H1 (cell line): ENCODE measurements at regions not wholly inside any gene's neighbourhood (a gene's known extent, or its start where the extent isn't known, plus 50 kb on each side); places are given as distances from the start of the nearest gene placed in this dataset.

Experiments
- CTCF ChIA-PET: fragments of 300-600 bp; sonication (Branson Sonifier 250); formaldehyde crosslinking; loops from one replicate; lab custom pipeline; 2021; ENCODE audit not compliant: partially characterized antibody; lab: Charles Lee
- POLR2A ChIA-PET: fragments of 300-600 bp; sonication (Branson Sonifier 250); formaldehyde crosslinking; loops from one replicate; lab custom pipeline; 2021; ENCODE audit warnings: inconsistent platforms; ENCODE audit not compliant: partially characterized antibody; lab: Charles Lee
- DNase-seq, 2 experiments: peaks; one replicate each; pipeline versions ENCODE4 v3.0.0 to v3.0.0-alpha.2; 2010 to 2022; ENCODE audit warnings: low spot score in 2 of 2, low read depth in 1 of 2, mixed read lengths in 1 of 2
- FAIRE-seq: peaks from 2 replicates; lab custom pipeline; 2011; peaks lifted over from hg19 to GRCh38; lab: Jason Lieb, UNC
- H2AFZ ChIP-seq: 2 replicates; pipeline ENCODE4 v1.8.1; 2012; ENCODE audit warnings: low read length, inconsistent platforms
- H2AK5ac ChIP-seq: 2 replicates; pipeline ENCODE4 v1.6.1; 2013; ENCODE audit warnings: low read depth, low read length
- H2BK120ac ChIP-seq: replicated peaks from 2 replicates; pipeline ENCODE3; 2013; ENCODE audit warnings: low read depth, low read length, inconsistent platforms
- H2BK12ac ChIP-seq: 2 replicates; pipeline ENCODE4 v1.6.1; 2013; ENCODE audit warnings: low read depth, low read length
- H2BK15ac ChIP-seq: 2 replicates; pipeline ENCODE4 v1.6.1; 2013; ENCODE audit warnings: low read length
- H2BK20ac ChIP-seq: 2 replicates; pipeline ENCODE4 v1.6.1; 2013; ENCODE audit warnings: low read length
- H2BK5ac ChIP-seq: 2 replicates; pipeline ENCODE4 v1.6.1; 2013; ENCODE audit warnings: low read depth, low read length
- H3K14ac ChIP-seq: 2 replicates; pipeline ENCODE4 v1.6.1; 2013; ENCODE audit warnings: inconsistent platforms; ENCODE audit not compliant: insufficient read length
- H3K18ac ChIP-seq: 2 replicates; pipeline ENCODE4 v1.6.1; 2013; ENCODE audit warnings: low read length; ENCODE audit errors: extremely low read depth
- H3K23ac ChIP-seq: 2 replicates; pipeline ENCODE4 v1.6.1; 2013; ENCODE audit warnings: inconsistent platforms; ENCODE audit not compliant: insufficient read length
- H3K23me2 ChIP-seq: 2 replicates; pipeline ENCODE4 v1.6.1; 2013; ENCODE audit warnings: low read depth, low read length
- H3K27ac ChIP-seq: 2 replicates; pipeline ENCODE4 v1.6.1; 2011; ENCODE audit warnings: low read depth, low read length, inconsistent platforms
- H3K27me3 ChIP-seq, 4 experiments: replicated peaks in 1 of 4; 1 replicate in 1 of 4; 2 replicates in 3 of 4; pipeline versions ENCODE4 v1.6.1 to v1.8.1; 2011 to 2013; ENCODE audit warnings: low read length in 3 of 4, mild to moderate bottlenecking in 3 of 4, inconsistent platforms in 2 of 4, mixed read lengths in 2 of 4, moderate library complexity in 1 of 4; ENCODE audit not compliant: control insufficient read depth in 3 of 4, insufficient read depth in 3 of 4; ENCODE audit errors: extremely low read depth in 1 of 4
- H3K36me3 ChIP-seq, 4 experiments: 2 replicates each; pipeline versions ENCODE4 v1.6.1 to v1.8.1; 2011 to 2013; ENCODE audit warnings: mild to moderate bottlenecking in 4 of 4, low read length in 3 of 4, moderate library complexity in 2 of 4, control low read depth in 1 of 4, inconsistent platforms in 1 of 4; ENCODE audit not compliant: insufficient read depth in 4 of 4, control insufficient read depth in 2 of 4
- H3K4ac ChIP-seq: replicated peaks from 2 replicates; pipeline ENCODE3; 2013; ENCODE audit warnings: low read length, low read depth, mixed read lengths, inconsistent platforms; ENCODE audit not compliant: insufficient read length
- H3K4me1 ChIP-seq, 4 experiments: replicated peaks in 1 of 4; 1 replicate in 1 of 4; 2 replicates in 3 of 4; pipeline versions ENCODE4 v1.6.1 to v1.8.1; 2011 to 2013; ENCODE audit warnings: low read length in 3 of 4, inconsistent platforms in 2 of 4, mixed read lengths in 1 of 4; ENCODE audit not compliant: insufficient read depth in 4 of 4, control insufficient read depth in 3 of 4
- H3K4me2 ChIP-seq, 2 experiments: 2 replicates each; pipeline versions ENCODE4 v1.6.1 to v1.8.1; 2011 to 2013; ENCODE audit warnings: low read depth in 2 of 2, low read length in 2 of 2, control low read depth in 1 of 2, inconsistent platforms in 1 of 2, mild to moderate bottlenecking in 1 of 2; ENCODE audit not compliant: insufficient read depth in 1 of 2
- H3K4me3 ChIP-seq, 4 experiments: fragments of 200-600, 300-600 bp in 1 of 4; sonication (generic), shearing (Covaris generic), sonication (Bioruptor Twin) in 1 of 4; 2 replicates each; pipeline versions ENCODE4 v1.5.1 to v1.8.1; 2011 to 2016; ENCODE audit warnings: low read length in 4 of 4, low read depth in 3 of 4, control low read depth in 2 of 4, inconsistent platforms in 2 of 4, mild to moderate bottlenecking in 2 of 4, mixed read lengths in 1 of 4, moderate library complexity in 1 of 4; ENCODE audit not compliant: insufficient read depth in 2 of 4; ENCODE audit errors: extremely low read depth in 1 of 4
- H3K56ac ChIP-seq: replicated peaks from 2 replicates; pipeline ENCODE3; 2013; ENCODE audit warnings: low read depth, mild to moderate bottlenecking, mixed read lengths, low read length, inconsistent platforms; ENCODE audit not compliant: insufficient read length
- H3K79me1 ChIP-seq: 2 replicates; pipeline ENCODE4 v1.6.1; 2013; ENCODE audit warnings: low read depth, low read length, control low read depth
- H3K79me2 ChIP-seq, 2 experiments: 2 replicates each; pipeline versions ENCODE4 v1.6.1 to v1.8.1; 2012 to 2013; ENCODE audit warnings: low read length in 2 of 2, mild to moderate bottlenecking in 2 of 2, inconsistent platforms in 1 of 2; ENCODE audit not compliant: insufficient read depth in 2 of 2, control insufficient read depth in 1 of 2
- H3K9ac ChIP-seq, 4 experiments: replicated peaks in 1 of 4; 1 replicate in 1 of 4; 2 replicates in 3 of 4; pipeline versions ENCODE4 v1.6.1 to v1.8.1; 2011 to 2013; ENCODE audit warnings: low read depth in 3 of 4, low read length in 3 of 4, control low read depth in 2 of 4, mild to moderate bottlenecking in 2 of 4, moderate library complexity in 2 of 4, inconsistent platforms in 1 of 4; ENCODE audit errors: extremely low read depth in 1 of 4
- H3K9me3 ChIP-seq, 2 experiments: 2 replicates each; pipeline versions ENCODE4 v1.6.1 to v1.8.1; 2012 to 2013; ENCODE audit warnings: mild to moderate bottlenecking in 2 of 2, moderate library complexity in 2 of 2, control low read depth in 1 of 2, inconsistent platforms in 1 of 2, low read depth in 1 of 2, low read length in 1 of 2, mixed read lengths in 1 of 2; ENCODE audit not compliant: insufficient read depth in 2 of 2
- H4K20me1 ChIP-seq, 2 experiments: replicated peaks in 1 of 2; 2 replicates each; pipeline versions ENCODE3 to v1.8.1; 2011 to 2013; ENCODE audit warnings: inconsistent platforms in 2 of 2, low read length in 2 of 2, mild to moderate bottlenecking in 1 of 2; ENCODE audit not compliant: insufficient read depth in 2 of 2, control insufficient read depth in 1 of 2
- H4K5ac ChIP-seq: 2 replicates; pipeline ENCODE4 v1.6.1; 2013; ENCODE audit warnings: low read length, low read depth, mixed read lengths, inconsistent platforms; ENCODE audit not compliant: insufficient read length
- H4K8ac ChIP-seq: 2 replicates; pipeline ENCODE4 v1.8.0; 2013; ENCODE audit warnings: mild to moderate bottlenecking, moderate library complexity, low read length, inconsistent platforms; ENCODE audit not compliant: insufficient read depth; ENCODE audit errors: extremely low read depth
- H4K91ac ChIP-seq: replicated peaks from 2 replicates; pipeline ENCODE3; 2013; ENCODE audit warnings: low read length, mixed read lengths, inconsistent platforms; ENCODE audit not compliant: insufficient read length
- CTBP2 ChIP-seq: IDR thresholded peaks from 2 replicates; pipeline ENCODE4 v1.7.0; 2011; ENCODE audit warnings: borderline replicate concordance, mild to moderate bottlenecking, moderate library complexity, mixed read lengths, low read length; ENCODE audit not compliant: insufficient read depth, insufficient read length
- EP300 ChIP-seq, 2 experiments: IDR thresholded peaks; 1 replicate in 1 of 2; 2 replicates in 1 of 2; pipeline ENCODE4 v1.6.1; 2011 to 2012; ENCODE audit warnings: low read depth in 2 of 2, low read length in 2 of 2, mild to moderate bottlenecking in 2 of 2, borderline replicate concordance in 1 of 2, inconsistent platforms in 1 of 2, moderate library complexity in 1 of 2
- GTF2F1 ChIP-seq: IDR thresholded peaks from 2 replicates; pipeline ENCODE4 v1.6.1; 2012; ENCODE audit warnings: low read depth, low read length, improper control_type of control experiment, borderline replicate concordance
- SIN3A ChIP-seq, 2 experiments: IDR thresholded peaks in 1 of 2; conservative IDR thresholded peaks in 1 of 2; 2 replicates each; pipeline ENCODE4 v1.6.1; 2011 to 2012; ENCODE audit warnings: low read length in 2 of 2, improper control_type of control experiment in 1 of 2, low read depth in 1 of 2, mild to moderate bottlenecking in 1 of 2
- whole genome bisulfite sequencing, 2 experiments: shearing (Covaris generic) in 1 of 2; methylation state at CpG; one replicate each; pipeline versions ENCODE4 v1.1.6 to v1.1.7; 2013 to 2015; ENCODE audit warnings: low lambda C conversion rate in 2 of 2, mixed read lengths in 2 of 2, inconsistent platforms in 1 of 2, low coverage in 1 of 2, missing lambda C conversion rate in 1 of 2; ENCODE audit not compliant: insufficient replicate concordance in 2 of 2, insufficient coverage in 1 of 2, insufficient read length in 1 of 2; ENCODE audit errors: extremely low coverage in 1 of 2, missing lambda C conversion rate in 1 of 2; 5-methylcytosine and 5-hydroxymethylcytosine counted together

- Histone ChIP-seq H3K23me2 (no peaks in the 10 kb centered on the region), H3K4ac (no peak overlapping the region), H3K18ac (no peak overlapping the region), H4K20me1 (no peaks in the 10 kb centered on the region), H3K36me3 (no peaks in the 10 kb centered on the region), H3K79me2 (no peaks in the 10 kb centered on the region), H3K56ac (no peak overlapping the region), H2BK120ac (no peak overlapping the region), H3K4me2 (no peak overlapping the region), H3K14ac (no peak overlapping the region), H3K27ac (no peak overlapping the region), H2AFZ (no peak overlapping the region), H2BK5ac (no peak overlapping the region), H3K4me3 (no peak overlapping the region), H3K9me3 (no peaks in the 10 kb centered on the region), H2BK15ac (no peak overlapping the region), H4K8ac (no peak overlapping the region), H2BK12ac (no peak overlapping the region), H3K79me1 (no peaks in the 10 kb centered on the region), H2BK20ac (no peak overlapping the region), H3K27me3 (no peaks in the 10 kb centered on the region), H3K9ac (no peak overlapping the region), H4K91ac (no peak overlapping the region), H2AK5ac (no peak overlapping the region), H4K5ac (no peak overlapping the region), H3K4me1 (no peaks in the 10 kb centered on the region), H3K23ac (no peak overlapping the region)
- no peak for FAIRE-seq
- TF ChIP-seq GTF2F1 (no peak), SIN3A (conservative IDR thresholded peaks at IDR 0.05 in 1 of 2, IDR thresholded peaks at IDR 0.05 in 1 of 2; ENCODE audit: low read depth in 1 of 2, low read length in 2 of 2) (no peak), CTBP2 (no peak), EP300 (IDR thresholded peaks at IDR 0.05; ENCODE audit: borderline replicate concordance in 1 of 2, low read depth in 2 of 2, low read length in 2 of 2) (no peak)
- CTCF ChIA-PET: interaction anchor here (0.6 kb wide), 1 partner anchor 138 kb away, joined by 3 read pairs; no protein-coding TSS in a partner anchor
- POLR2A ChIA-PET: no interaction called here
- 92% methylated on average over 1 of the region's 1 CpG; no CpG with 5 or more reads in 1 of the 2 experiments for WGBS, 2 experiments
- no peak for DNase-seq
These were observed 1494.5 kb downstream of the SLITRK5 start for GRCh38 chr13:89165685-89166084.
